ENCODE measurements at regions not wholly inside any gene's neighbourhood (a gene's known extent, or its start where the extent isn't known, plus 50 kb on each side); places are given as distances from the start of the nearest gene placed in this dataset.
A peak's percentile ranks its signal among the peaks of the same experiment; 100 is the strongest.

- intact Hi-C loops (cut with micrococcal nuclease; ENCODE audit: unreplicated experiment) = no loop called here
- no peaks in the 10 kb centered on the region for H3K27me3 ChIP-seq (ENCODE audit: insufficient read depth, low read depth)
- no peaks in the 10 kb centered on the region for H3K79me2 ChIP-seq (ENCODE audit: low read depth)
- no peaks in the 10 kb centered on the region for H3K9me3 ChIP-seq (ENCODE audit: insufficient read depth, low read depth)
- 0 out of 2 replicates have a peak, but pooled peaks cover 8% of the 10 kb centered on the region for H3K4me1 ChIP-seq (replicated peaks; ENCODE audit: insufficient read depth)
- H3K4me2 ChIP-seq = peak overlapping the region; percentile 41
- CTCF ChIA-PET = interaction anchor here (0.5 kb wide), 1 partner anchor 63 kb away, joined by 6 read pairs; no protein-coding TSS in a partner anchor
- DNase-seq = no peak
- H2AFZ ChIP-seq = no peak overlapping the region
- no peaks in the 10 kb centered on the region for H3K36me3 ChIP-seq (ENCODE audit: low read depth)
- H3K27ac ChIP-seq = no peak overlapping the region
- POLR2A ChIA-PET (ENCODE audit: unreplicated experiment) = no interaction called here
- H3F3A ChIP-seq (ENCODE audit: insufficient read depth, low read depth) = peaks cover 16% of the 10 kb centered on the region; the same call in 1 of the 2 replicates
- TF ChIP-seq CTCF (conservative IDR thresholded peaks at IDR 0.05) = no peak
- TF ChIP-seq EZH2 (IDR thresholded peaks at IDR 0.05; ENCODE audit: low read depth) = no peak
- no peak overlapping the region for H3K4me3 ChIP-seq
- H3K9me2 ChIP-seq (ENCODE audit: insufficient read depth) = no peaks in the 10 kb centered on the region
- no peaks in the 10 kb centered on the region; the same call in 1 of the 2 replicates for H4K20me1 ChIP-seq (ENCODE audit: insufficient read depth)
- no TSS peak for BruUV-seq (replicated peaks)
Observed at GRCh38 chr16:85383836-85384832, 229.0 kb upstream of the GSE1 start.

- H3F3A ChIP-seq (ENCODE audit: insufficient read depth, low read depth) = peaks cover 16% of the 10 kb centered on the region; the same call in 1 of the 2 replicates
- H3K27me3 ChIP-seq (ENCODE audit: insufficient read depth, low read depth) = no peaks in the 10 kb centered on the region
- no peaks in the 10 kb centered on the region for H3K9me2 ChIP-seq (ENCODE audit: insufficient read depth)
- H3K79me2 ChIP-seq (ENCODE audit: low read depth) = no peaks in the 10 kb centered on the region
- no TSS peak for BruUV-seq (replicated peaks)
- H3K4me3 ChIP-seq = no peak overlapping the region
- no peaks in the 10 kb centered on the region for H3K9me3 ChIP-seq (ENCODE audit: insufficient read depth, low read depth)
- H3K4me2 ChIP-seq = peak overlapping the region; percentile 41
- no peaks in the 10 kb centered on the region for H3K36me3 ChIP-seq (ENCODE audit: low read depth)
- TF ChIP-seq CTCF (conservative IDR thresholded peaks at IDR 0.05) (no peak), EZH2 (IDR thresholded peaks at IDR 0.05; ENCODE audit: low read depth) (no peak)
- no peak overlapping the region for H3K27ac ChIP-seq
- no peak overlapping the region for H2AFZ ChIP-seq
- H4K20me1 ChIP-seq (ENCODE audit: insufficient read depth) = no peaks in the 10 kb centered on the region; the same call in 1 of the 2 replicates
- POLR2A ChIA-PET (ENCODE audit: unreplicated experiment) = no interaction called here
- DNase-seq = peak; percentile 47 to 69
- CTCF ChIA-PET = interaction anchor here (0.5 to 1.2 kb wide), 2 partner anchors 36 to 64 kb away, joined by 3 to 6 read pairs; no protein-coding TSS in a partner anchor
- peaks cover 9% of the 10 kb centered on the region; the same call in 1 of the 2 replicates for H3K4me1 ChIP-seq (replicated peaks; ENCODE audit: insufficient read depth)
- intact Hi-C loops (cut with micrococcal nuclease; ENCODE audit: unreplicated experiment) = no loop called here
Observed at GRCh38 chr16:85384833-85385462, 228.2 kb upstream of the GSE1 start.

- Histone ChIP-seq H3K27me3 (ENCODE audit: insufficient read depth, low read depth) (no peaks in the 10 kb centered on the region), H3K9me2 (ENCODE audit: insufficient read depth) (no peaks in the 10 kb centered on the region), H3K4me2 (no peak overlapping the region), H3K27ac (no peak overlapping the region), H3K79me2 (ENCODE audit: low read depth) (no peaks in the 10 kb centered on the region), H2AFZ (no peak overlapping the region), H3K4me3 (no peak overlapping the region), H3K4me1 (replicated peaks; ENCODE audit: insufficient read depth) (peaks cover 14% of the 10 kb centered on the region), H3F3A (ENCODE audit: insufficient read depth, low read depth) (peaks cover 21% of the 10 kb centered on the region; the same call in 1 of the 2 replicates), H3K9me3 (ENCODE audit: insufficient read depth, low read depth) (no peaks in the 10 kb centered on the region), H4K20me1 (ENCODE audit: insufficient read depth) (no peaks in the 10 kb centered on the region; the same call in 1 of the 2 replicates), H3K36me3 (ENCODE audit: low read depth) (no peaks in the 10 kb centered on the region)
- CTCF ChIA-PET = interaction anchor here (0.6 to 1.2 kb wide), 2 partner anchors 15 to 35 kb away, joined by 3 read pairs; no protein-coding TSS in a partner anchor
- intact Hi-C loops (cut with micrococcal nuclease; ENCODE audit: unreplicated experiment) = no loop called here
- BruUV-seq (replicated peaks) = no TSS peak
- POLR2A ChIA-PET (ENCODE audit: unreplicated experiment) = no interaction called here
- TF ChIP-seq EZH2 (IDR thresholded peaks at IDR 0.05; ENCODE audit: low read depth) (no peak), CTCF (conservative IDR thresholded peaks at IDR 0.05) (no peak)
- DNase-seq = no peak
Observed at GRCh38 chr16:85385463-85386331, 227.4 kb upstream of the GSE1 start.

Measured in PC-9 (cell line).